OCI-LY3 (cell line): ENCODE measurements at regions not wholly inside any gene's neighbourhood (a gene's known extent, or its start where the extent isn't known, plus 50 kb on each side); places are given as distances from the start of the nearest gene placed in this dataset.

Experiments
- H2AFZ ChIP-seq: fragments of 200-600, 300-600 bp; shearing (Covaris generic); 2 replicates; pipeline ENCODE4 v1.6.0; 2014; ENCODE audit warnings: antibody characterized with exemption, low read depth, low read length
- H3K27ac ChIP-seq: fragments of 200-600, 300-600 bp; sonication (generic); 2 replicates; pipeline ENCODE4 v1.5.1; 2014; ENCODE audit warnings: mild to moderate bottlenecking, low read length, moderate library complexity, mixed read lengths
- H3K27me3 ChIP-seq: fragments of 200-600, 300-600 bp; sonication (generic); 2 replicates; pipeline ENCODE4 v1.6.1; 2014; ENCODE audit warnings: low read depth, low read length, mixed read lengths
- H3K36me3 ChIP-seq: fragments of 200-600, 300-600 bp; sonication (generic); replicated peaks from 2 replicates; pipeline ENCODE3; 2014; ENCODE audit warnings: low read depth, low read length, mixed read lengths
- H3K4me1 ChIP-seq: fragments of 300-600, 200-600 bp; sonication (generic); 2 replicates; pipeline ENCODE4 v1.6.1; 2014; ENCODE audit warnings: low read length, mixed read lengths
- H3K4me2 ChIP-seq: fragments of 200-600, 300-600 bp; sonication (generic); 2 replicates; pipeline ENCODE4 v1.6.1; 2014; ENCODE audit warnings: low read length, mixed read lengths
- H3K4me3 ChIP-seq: fragments of 300-600, 200-600 bp; sonication (generic); 2 replicates; pipeline ENCODE4 v1.5.1; 2014; ENCODE audit warnings: antibody characterized with exemption, mild to moderate bottlenecking, low read length, moderate library complexity
- H3K79me2 ChIP-seq: fragments of 300-600, 200-600 bp; shearing (Covaris generic); 2 replicates; pipeline ENCODE4 v1.6.1; 2014; ENCODE audit warnings: mild to moderate bottlenecking, low read length, mixed read lengths
- H3K9ac ChIP-seq: fragments of 300-600, 200-600 bp; shearing (Covaris generic); 2 replicates; pipeline ENCODE4 v1.6.0; 2014; ENCODE audit warnings: mild to moderate bottlenecking, low read length, moderate library complexity
- H3K9me3 ChIP-seq: fragments of 200-600, 300-600 bp; shearing (Covaris generic); 2 replicates; pipeline ENCODE4 v1.6.1; 2014; ENCODE audit warnings: low read length, mixed read lengths; ENCODE audit not compliant: insufficient read depth
- H4K20me1 ChIP-seq: fragments of 200-600, 300-600 bp; sonication (generic); 2 replicates; pipeline ENCODE4 v1.6.1; 2016; ENCODE audit warnings: low read length, mixed read lengths; ENCODE audit not compliant: insufficient read depth
- EZH2phosphoT487 ChIP-seq: fragments of 200-600 bp; shearing (Covaris generic); IDR thresholded peaks from 2 replicates; pipeline ENCODE4 v1.6.1; 2018; ENCODE audit warnings: antibody characterized with exemption, mixed run types, low read depth
- TF ChIP-seq, protein P1 (sequence below): fragments of 200-600, 300-600 bp; sonication (generic); IDR thresholded peaks from 2 replicates; pipeline ENCODE4 v1.5.1; 2014; ENCODE audit warnings: antibody characterized with exemption, low read length, low read depth

DNA sequence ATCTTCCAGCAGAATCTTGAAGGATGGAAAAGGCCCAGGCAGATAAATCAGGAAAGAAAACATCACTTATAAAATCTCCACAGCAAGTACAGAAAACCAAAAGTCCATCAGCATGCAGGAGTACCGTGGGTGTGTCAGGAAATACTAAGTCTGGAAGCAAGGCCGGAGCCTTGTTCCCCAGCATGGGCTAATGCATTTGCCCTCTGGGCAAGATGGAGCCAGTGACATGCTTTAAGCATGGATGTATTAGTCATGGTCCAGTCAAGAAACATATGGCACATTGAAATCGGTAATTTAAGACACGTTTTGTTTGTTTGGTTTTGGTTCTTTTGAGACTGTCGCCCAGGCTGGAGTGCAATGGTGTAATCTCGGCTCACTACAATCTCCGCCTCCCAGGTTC is 506.0 kb upstream of the JARID2 start:
- H3K9ac ChIP-seq: no peak overlapping the region
- H4K20me1 ChIP-seq: no peaks in the 10 kb centered on the region
- no peaks in the 10 kb centered on the region for H3K36me3 ChIP-seq
- no peak overlapping the region for H3K4me3 ChIP-seq
- TF ChIP-seq, protein P1, sequence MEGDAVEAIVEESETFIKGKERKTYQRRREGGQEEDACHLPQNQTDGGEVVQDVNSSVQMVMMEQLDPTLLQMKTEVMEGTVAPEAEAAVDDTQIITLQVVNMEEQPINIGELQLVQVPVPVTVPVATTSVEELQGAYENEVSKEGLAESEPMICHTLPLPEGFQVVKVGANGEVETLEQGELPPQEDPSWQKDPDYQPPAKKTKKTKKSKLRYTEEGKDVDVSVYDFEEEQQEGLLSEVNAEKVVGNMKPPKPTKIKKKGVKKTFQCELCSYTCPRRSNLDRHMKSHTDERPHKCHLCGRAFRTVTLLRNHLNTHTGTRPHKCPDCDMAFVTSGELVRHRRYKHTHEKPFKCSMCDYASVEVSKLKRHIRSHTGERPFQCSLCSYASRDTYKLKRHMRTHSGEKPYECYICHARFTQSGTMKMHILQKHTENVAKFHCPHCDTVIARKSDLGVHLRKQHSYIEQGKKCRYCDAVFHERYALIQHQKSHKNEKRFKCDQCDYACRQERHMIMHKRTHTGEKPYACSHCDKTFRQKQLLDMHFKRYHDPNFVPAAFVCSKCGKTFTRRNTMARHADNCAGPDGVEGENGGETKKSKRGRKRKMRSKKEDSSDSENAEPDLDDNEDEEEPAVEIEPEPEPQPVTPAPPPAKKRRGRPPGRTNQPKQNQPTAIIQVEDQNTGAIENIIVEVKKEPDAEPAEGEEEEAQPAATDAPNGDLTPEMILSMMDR: no peak
- TF ChIP-seq EZH2phosphoT487: no peak
- H3K4me2 ChIP-seq: no peak overlapping the region
- no peaks in the 10 kb centered on the region for H3K79me2 ChIP-seq
- H2AFZ ChIP-seq: no peak overlapping the region
- no peak overlapping the region for H3K27ac ChIP-seq
- no peaks in the 10 kb centered on the region for H3K9me3 ChIP-seq
- 0 out of 2 replicates have a peak, but pooled peaks cover 3% of the 10 kb centered on the region for H3K27me3 ChIP-seq
- H3K4me1 ChIP-seq: peaks cover 30% of the 10 kb centered on the region

DNA sequence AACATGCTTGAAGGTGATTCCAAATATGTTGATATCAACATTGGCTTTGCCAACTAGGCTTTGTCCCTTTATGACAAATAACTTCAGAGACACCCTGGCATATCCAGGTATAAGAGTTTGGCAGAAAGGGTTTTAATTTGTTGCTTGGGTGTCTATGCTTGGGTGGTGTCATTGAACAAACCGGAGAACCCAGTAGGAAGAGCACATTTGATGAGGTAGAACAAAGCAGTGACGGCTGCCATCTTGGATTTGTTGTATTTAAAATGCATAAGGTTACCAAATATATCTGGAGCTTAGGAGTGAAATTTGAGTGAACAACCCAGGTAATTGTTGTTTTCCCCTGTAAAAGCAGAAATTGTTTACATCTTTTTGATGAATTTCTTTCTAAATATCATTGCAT is 503.7 kb upstream of the JARID2 start:
- Histone ChIP-seq H3K4me3 (no peak overlapping the region), H3K4me1 (peaks cover 13% of the 10 kb centered on the region), H3K9me3 (no peaks in the 10 kb centered on the region), H3K4me2 (no peak overlapping the region), H3K27me3 (no peaks in the 10 kb centered on the region), H3K9ac (no peak overlapping the region), H4K20me1 (no peaks in the 10 kb centered on the region), H2AFZ (no peak overlapping the region), H3K79me2 (no peaks in the 10 kb centered on the region), H3K36me3 (no peaks in the 10 kb centered on the region), H3K27ac (no peak overlapping the region)
- TF ChIP-seq EZH2phosphoT487: no peak
- TF ChIP-seq, protein P1: no peak

DNA sequence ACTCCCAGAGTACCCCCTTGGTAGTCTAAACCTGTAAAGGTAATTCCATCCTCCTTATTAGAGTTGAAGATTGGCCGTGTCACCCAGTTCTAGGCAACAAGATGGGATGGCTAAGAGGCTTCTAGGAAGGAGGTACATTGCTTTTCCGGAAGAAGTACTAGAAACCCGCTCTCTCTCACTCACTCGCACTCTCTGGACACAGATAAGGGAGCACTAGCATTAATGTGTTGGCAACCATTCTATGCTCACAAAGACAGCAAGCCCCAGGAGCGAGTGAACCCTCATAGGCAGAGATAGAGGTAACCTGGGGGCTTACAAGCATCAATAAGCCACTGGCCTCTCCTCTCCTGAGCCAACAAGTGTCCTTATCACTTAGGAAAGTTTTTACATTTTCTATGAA is 503.2 kb upstream of the JARID2 start:
- Histone ChIP-seq H3K27ac (no peak overlapping the region), H3K79me2 (no peaks in the 10 kb centered on the region), H4K20me1 (no peaks in the 10 kb centered on the region), H2AFZ (no peak overlapping the region), H3K9ac (no peak overlapping the region), H3K36me3 (no peaks in the 10 kb centered on the region), H3K9me3 (no peaks in the 10 kb centered on the region), H3K4me2 (no peak overlapping the region), H3K27me3 (0 out of 2 replicates have a peak, but pooled peaks cover under 1% of the 10 kb centered on the region), H3K4me3 (no peak overlapping the region), H3K4me1 (peaks cover 13% of the 10 kb centered on the region)
- TF ChIP-seq, protein P1: no peak
- TF ChIP-seq EZH2phosphoT487: no peak

DNA sequence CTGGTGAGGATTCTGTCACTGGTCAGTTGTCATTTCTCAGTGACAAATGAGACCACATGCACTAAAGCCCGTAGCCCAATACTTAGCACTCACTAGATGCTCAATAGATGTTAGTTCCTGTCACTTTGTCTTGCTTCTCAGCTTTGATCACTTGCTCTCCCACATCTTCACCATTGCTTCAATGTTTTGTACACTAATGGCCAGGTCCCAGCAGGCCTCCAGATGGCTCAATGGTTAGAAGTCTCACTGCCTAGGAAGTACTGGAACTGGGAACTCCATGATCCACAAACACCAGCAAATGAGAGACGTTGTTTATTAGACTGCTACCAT is 502.8 kb upstream of the JARID2 start:
- H3K27me3 ChIP-seq: 0 out of 2 replicates have a peak, but pooled peaks cover 5% of the 10 kb centered on the region
- no peaks in the 10 kb centered on the region for H3K36me3 ChIP-seq
- peaks cover 17% of the 10 kb centered on the region for H3K4me1 ChIP-seq
- no peak overlapping the region for H3K4me3 ChIP-seq
- no peaks in the 10 kb centered on the region for H3K79me2 ChIP-seq
- TF ChIP-seq, protein P1: no peak
- no peak for TF ChIP-seq EZH2phosphoT487
- no peak overlapping the region for H2AFZ ChIP-seq
- H3K9ac ChIP-seq: no peak overlapping the region
- no peak overlapping the region for H3K4me2 ChIP-seq
- H3K27ac ChIP-seq: no peak overlapping the region
- H4K20me1 ChIP-seq: no peaks in the 10 kb centered on the region
- no peaks in the 10 kb centered on the region for H3K9me3 ChIP-seq
